Upper lobe of left lung (tissue), 6 donors: ENCODE measurements at regions not wholly inside any gene's neighbourhood (a gene's known extent, or its start where the extent isn't known, plus 50 kb on each side); places are given as distances from the start of the nearest gene placed in this dataset.
"Not testable (repeated sequence)": the region's sequence is repeated elsewhere in the genome, so short reads cannot be mapped to it uniquely, and the experiment has no call there.

Experiments used
- ATAC-seq, 2 donors: fragments of 200-7000 bp; cut with Tn5 transposase; one replicate each; pipeline ENCODE4 v1.9.1; 2022; ENCODE audit warnings: mild to moderate bottlenecking in 2 of 2, moderate library complexity in 2 of 2; ENCODE audit not compliant: low FRiP score in 2 of 2
- DNase-seq, 2 donors: peaks; one replicate each; pipeline ENCODE4 v3.0.0-alpha.2; 2019 to 2020
- H3K27ac ChIP-seq, 4 donors: fragments of 200-600 bp; sonication (generic); one replicate each; pipeline ENCODE4 v1.5.1; 2016 to 2019
- H3K27me3 ChIP-seq, 4 donors: fragments of 200-600 bp; sonication (generic); one replicate each; pipeline ENCODE4 v1.5.1; 2017 to 2019
- H3K36me3 ChIP-seq, 4 donors: fragments of 200-600 bp; sonication (generic); one replicate each; pipeline ENCODE4 v1.5.1; 2016 to 2019
- H3K4me1 ChIP-seq, 4 donors: fragments of 200-600 bp; sonication (generic); one replicate each; pipeline ENCODE4 v1.5.1; 2018 to 2019
- H3K4me3 ChIP-seq, 4 donors: fragments of 200-600 bp; sonication (generic); one replicate each; pipeline ENCODE4 v1.5.1; 2017 to 2019; ENCODE audit warnings: mild to moderate bottlenecking in 2 of 4, moderate library complexity in 1 of 4
- H3K9me3 ChIP-seq, 4 donors: fragments of 200-600 bp; sonication (generic); one replicate each; pipeline ENCODE4 v1.5.1; 2018 to 2019
- CTCF ChIP-seq, 6 experiments: fragments of 450-650 bp in 4 of 6; fragments of 200-600 bp in 2 of 6; sonication (generic) in 2 of 6; IDR thresholded peaks; one replicate each; pipeline ENCODE4 v1.5.1; 2016 to 2019; ENCODE audit warnings: antibody characterized with exemption in 6 of 6
- EP300 ChIP-seq, 4 donors: sonication (generic); formaldehyde crosslinking; IDR thresholded peaks; one replicate each; pipeline ENCODE4 v1.5.1; 2017; ENCODE audit warnings: antibody characterized with exemption in 4 of 4, control low read depth in 2 of 4
- POLR2A ChIP-seq, 4 donors: fragments of 450-650 bp; IDR thresholded peaks; one replicate each; pipeline ENCODE4 v1.5.1; 2016 to 2017; ENCODE audit warnings: antibody characterized with exemption in 4 of 4, mild to moderate bottlenecking in 2 of 4
- POLR2AphosphoS5 ChIP-seq, 2 donors: sonication (generic); formaldehyde crosslinking; IDR thresholded peaks; one replicate each; pipeline ENCODE4 v1.5.1; 2017; ENCODE audit warnings: antibody characterized with exemption in 2 of 2
- WGBS, 2 donors: methylation state at CpG; one replicate each; pipeline ENCODE4 v1.1.5; 2017 to 2018; 5-methylcytosine and 5-hydroxymethylcytosine counted together
- donor health status: DM: no; HTN: no; CAD: no; lungs with moderate emphysema.
- donor health status: DM: no; HTN: yes; CAD: no; lungs with severe emphysema.

DNA sequence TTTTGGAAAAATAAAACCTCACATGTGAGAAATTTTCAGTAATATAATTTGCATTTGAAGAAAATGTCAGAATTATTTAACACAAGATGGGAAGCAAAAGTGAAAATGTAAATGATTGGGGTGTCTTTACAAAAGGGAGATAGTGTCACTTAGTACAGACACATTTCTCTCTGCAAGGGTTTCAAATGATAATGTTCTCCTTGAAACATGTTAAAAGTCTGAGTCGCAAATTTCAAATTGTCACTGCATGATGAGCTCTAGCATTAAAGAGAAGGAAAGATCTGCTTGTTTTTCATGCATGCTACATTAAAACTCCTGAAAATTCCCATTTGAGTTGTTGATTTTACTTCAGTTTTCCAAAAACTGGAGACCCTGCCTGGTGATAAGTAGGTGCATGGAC is 122.0 kb upstream of the LDB2 start:
- no peaks in the 10 kb centered on the region for H3K27me3 ChIP-seq
- H3K27ac ChIP-seq = no peak overlapping the region
- H3K4me3 ChIP-seq = no peak overlapping the region
- H3K36me3 ChIP-seq = no peaks in the 10 kb centered on the region
- TF ChIP-seq POLR2A (IDR thresholded peaks at IDR 0.05) (no peak), EP300 (IDR thresholded peaks at IDR 0.05) (no peak), CTCF (IDR thresholded peaks at IDR 0.05) (no peak), POLR2AphosphoS5 (IDR thresholded peaks at IDR 0.05) (no peak)
- 60 to 87% methylated on average over 1 of the region's 1 CpG for WGBS, 2 donors
- no peaks in the 10 kb centered on the region for H3K4me1 ChIP-seq
- ATAC-seq (no peak), DNase-seq (no peak)
- no peaks in the 10 kb centered on the region for H3K9me3 ChIP-seq

GRCh38 chr4:17018621-17019020 is 120.2 kb upstream of the LDB2 start:
- not testable (repeated sequence) for H3K27me3 ChIP-seq, H3K27ac ChIP-seq, H3K36me3 ChIP-seq, H3K4me1 ChIP-seq, ATAC-seq, DNase-seq, H3K9me3 ChIP-seq, H3K4me3 ChIP-seq
- WGBS, 2 donors = 81 to 89% methylated on average over 1 of the region's 1 CpG

DNA sequence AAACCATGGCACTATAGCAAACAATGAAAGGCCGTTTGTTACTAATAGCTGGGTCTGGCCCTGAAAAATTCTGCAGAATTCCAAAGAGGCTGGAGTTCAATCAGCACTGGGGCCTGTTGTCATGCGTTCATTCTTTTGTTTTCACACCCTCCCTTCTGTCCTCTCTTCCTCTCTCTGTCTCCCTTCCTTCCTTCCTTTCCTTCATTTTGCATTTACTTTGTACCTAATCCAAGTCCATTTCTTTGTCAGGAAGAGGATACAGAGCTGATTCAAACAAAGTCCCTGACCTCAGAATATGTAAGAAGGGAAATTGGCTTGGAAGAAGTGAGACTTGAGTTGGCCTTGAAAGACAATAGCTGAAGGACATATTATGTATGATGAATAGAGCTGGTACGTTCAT is 119.6 kb upstream of the LDB2 start:
- H3K27me3 ChIP-seq = no peaks in the 10 kb centered on the region
- no peaks in the 10 kb centered on the region for H3K4me1 ChIP-seq
- 55 to 61% methylated on average over 3 of the region's 3 CpGs for WGBS, 2 donors
- H3K36me3 ChIP-seq = no peaks in the 10 kb centered on the region
- no peak for DNase-seq
- TF ChIP-seq CTCF (IDR thresholded peaks at IDR 0.05) = no peak
- TF ChIP-seq POLR2A (IDR thresholded peaks at IDR 0.05) = no peak
- TF ChIP-seq POLR2AphosphoS5 (IDR thresholded peaks at IDR 0.05) = no peak
- no peak for TF ChIP-seq EP300 (IDR thresholded peaks at IDR 0.05)
- no peak overlapping the region for H3K27ac ChIP-seq
- H3K4me3 ChIP-seq = no peak overlapping the region
- H3K9me3 ChIP-seq = no peaks in the 10 kb centered on the region
- no peak for ATAC-seq

DNA sequence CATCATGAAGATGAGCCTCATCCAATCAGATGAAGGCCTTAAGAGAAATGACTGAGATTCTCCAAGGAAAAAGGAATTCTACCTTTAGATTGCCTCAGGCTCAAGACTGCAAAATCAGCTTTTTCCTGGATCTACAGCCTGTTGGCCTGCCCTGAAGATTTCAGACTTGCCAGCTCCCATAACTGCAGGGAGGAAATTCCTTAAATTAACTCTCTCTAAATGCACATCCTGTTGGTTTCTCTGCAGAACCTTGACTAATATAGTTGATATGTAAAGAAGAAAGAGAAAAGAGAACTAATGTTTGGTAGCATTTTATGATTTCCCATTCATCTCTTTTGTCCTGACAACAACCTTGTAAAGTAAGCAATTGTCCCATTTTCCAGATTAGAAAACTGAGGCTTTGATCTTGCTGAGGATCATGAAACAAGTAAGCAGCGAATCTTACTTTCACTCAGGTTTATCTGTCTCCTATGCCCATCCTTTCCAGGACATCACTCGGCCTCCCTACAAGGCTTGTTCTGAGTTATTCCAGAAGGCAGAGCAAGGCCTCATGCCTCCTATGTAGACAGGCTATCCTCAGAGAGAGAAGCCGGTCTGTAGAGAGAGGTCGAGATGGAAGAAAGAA is 115.0 kb upstream of the LDB2 start:
- ATAC-seq (no peak), DNase-seq (no peak)
- WGBS, 2 donors = 87 to 88% methylated on average over 4 of the region's 4 CpGs
- no peak for TF ChIP-seq EP300 (IDR thresholded peaks at IDR 0.05)
- no peak for TF ChIP-seq CTCF (IDR thresholded peaks at IDR 0.05)
- Histone ChIP-seq H3K36me3 (no peaks in the 10 kb centered on the region), H3K9me3 (no peaks in the 10 kb centered on the region), H3K4me3 (no peak overlapping the region), H3K27me3 (no peaks in the 10 kb centered on the region), H3K4me1 (no peaks in the 10 kb centered on the region), H3K27ac (no peak overlapping the region)

DNA sequence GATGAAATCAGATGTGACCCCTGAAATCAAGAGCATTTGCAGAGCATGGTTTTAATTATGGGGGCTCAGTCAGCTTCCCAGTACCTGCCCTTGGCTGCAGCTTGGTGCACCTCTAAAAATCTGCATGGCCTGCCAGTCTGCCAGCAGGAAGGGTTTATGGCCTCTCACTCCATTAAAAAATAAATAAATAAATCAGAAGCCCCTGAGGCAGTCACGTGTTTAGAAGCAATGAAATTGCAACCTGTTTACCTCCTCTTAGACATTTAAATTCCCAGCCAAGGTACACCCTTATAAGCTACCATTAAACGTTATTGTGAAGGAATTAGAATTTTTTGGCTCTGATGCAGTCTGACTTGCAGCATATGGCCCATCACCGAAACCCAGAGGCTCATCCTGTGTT is 114.0 kb upstream of the LDB2 start:
- no peaks in the 10 kb centered on the region for H3K9me3 ChIP-seq
- no peak for DNase-seq

More for the DNA sequence above, 114.0 kb upstream of the LDB2 start:
- no peak for TF ChIP-seq POLR2A (IDR thresholded peaks at IDR 0.05)
- no peak for TF ChIP-seq POLR2AphosphoS5 (IDR thresholded peaks at IDR 0.05)
- no peak for TF ChIP-seq EP300 (IDR thresholded peaks at IDR 0.05)
- no peak for TF ChIP-seq CTCF (IDR thresholded peaks at IDR 0.05)
- no peaks in the 10 kb centered on the region for H3K27me3 ChIP-seq
- H3K36me3 ChIP-seq = no peaks in the 10 kb centered on the region
- no peak overlapping the region for H3K4me3 ChIP-seq
- no peak overlapping the region for H3K27ac ChIP-seq
- WGBS, 2 donors = 86 to 88% methylated on average over 3 of the region's 3 CpGs
- H3K4me1 ChIP-seq = no peaks in the 10 kb centered on the region
- ATAC-seq = no peak
